ENCODE measurements at regions not wholly inside any gene's neighbourhood (a gene's known extent, or its start where the extent isn't known, plus 50 kb on each side); places are given as distances from the start of the nearest gene placed in this dataset.

DNA sequence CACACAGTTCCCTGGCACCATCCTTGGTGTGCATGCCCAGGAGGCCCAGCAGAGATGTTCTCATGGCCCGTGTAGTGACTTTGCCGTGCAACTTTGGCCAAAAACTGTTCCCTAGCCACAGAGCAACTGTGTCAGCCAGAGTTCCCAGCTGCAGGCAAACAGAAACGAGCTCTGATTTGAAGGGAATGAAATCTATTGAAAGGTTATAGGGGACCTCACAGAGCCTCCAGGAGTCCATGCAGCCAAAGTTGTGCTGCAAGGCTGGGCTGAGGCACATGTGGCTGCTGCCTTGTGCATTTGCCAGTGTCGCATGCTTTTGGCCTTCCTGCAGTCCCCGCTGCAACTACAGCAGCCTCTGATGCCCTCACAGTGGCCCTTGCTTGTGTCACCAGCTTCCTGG, 70.5 kb downstream of the PLXNA1 start (continued):
- TF ChIP-seq, protein P1, sequence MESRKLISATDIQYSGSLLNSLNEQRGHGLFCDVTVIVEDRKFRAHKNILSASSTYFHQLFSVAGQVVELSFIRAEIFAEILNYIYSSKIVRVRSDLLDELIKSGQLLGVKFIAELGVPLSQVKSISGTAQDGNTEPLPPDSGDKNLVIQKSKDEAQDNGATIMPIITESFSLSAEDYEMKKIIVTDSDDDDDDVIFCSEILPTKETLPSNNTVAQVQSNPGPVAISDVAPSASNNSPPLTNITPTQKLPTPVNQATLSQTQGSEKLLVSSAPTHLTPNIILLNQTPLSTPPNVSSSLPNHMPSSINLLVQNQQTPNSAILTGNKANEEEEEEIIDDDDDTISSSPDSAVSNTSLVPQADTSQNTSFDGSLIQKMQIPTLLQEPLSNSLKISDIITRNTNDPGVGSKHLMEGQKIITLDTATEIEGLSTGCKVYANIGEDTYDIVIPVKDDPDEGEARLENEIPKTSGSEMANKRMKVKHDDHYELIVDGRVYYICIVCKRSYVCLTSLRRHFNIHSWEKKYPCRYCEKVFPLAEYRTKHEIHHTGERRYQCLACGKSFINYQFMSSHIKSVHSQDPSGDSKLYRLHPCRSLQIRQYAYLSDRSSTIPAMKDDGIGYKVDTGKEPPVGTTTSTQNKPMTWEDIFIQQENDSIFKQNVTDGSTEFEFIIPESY (IDR thresholded peaks at IDR 0.05), result no peak
- TF ChIP-seq, protein P2, sequence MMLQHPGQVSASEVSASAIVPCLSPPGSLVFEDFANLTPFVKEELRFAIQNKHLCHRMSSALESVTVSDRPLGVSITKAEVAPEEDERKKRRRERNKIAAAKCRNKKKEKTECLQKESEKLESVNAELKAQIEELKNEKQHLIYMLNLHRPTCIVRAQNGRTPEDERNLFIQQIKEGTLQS (IDR thresholded peaks at IDR 0.05), result no peak
- TF ChIP-seq RXRA (IDR thresholded peaks at IDR 0.05) (no peak), NR2F2 (IDR thresholded peaks at IDR 0.05) (no peak), JUND (IDR thresholded peaks at IDR 0.05) (no peak), RAD21 (IDR thresholded peaks at IDR 0.05) (no peak), FOXA2 (IDR thresholded peaks at IDR 0.05) (no peak), EGR1 (IDR thresholded peaks at IDR 0.05; ENCODE audit: low read depth in 2 of 2) (no peak), TAF1 (conservative IDR thresholded peaks at IDR 0.05) (no peak), HNF4G (IDR thresholded peaks at IDR 0.05) (no peak)
- TF ChIP-seq, protein P3, sequence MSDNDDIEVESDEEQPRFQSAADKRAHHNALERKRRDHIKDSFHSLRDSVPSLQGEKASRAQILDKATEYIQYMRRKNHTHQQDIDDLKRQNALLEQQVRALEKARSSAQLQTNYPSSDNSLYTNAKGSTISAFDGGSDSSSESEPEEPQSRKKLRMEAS (IDR thresholded peaks at IDR 0.05), result no peak

DNA sequence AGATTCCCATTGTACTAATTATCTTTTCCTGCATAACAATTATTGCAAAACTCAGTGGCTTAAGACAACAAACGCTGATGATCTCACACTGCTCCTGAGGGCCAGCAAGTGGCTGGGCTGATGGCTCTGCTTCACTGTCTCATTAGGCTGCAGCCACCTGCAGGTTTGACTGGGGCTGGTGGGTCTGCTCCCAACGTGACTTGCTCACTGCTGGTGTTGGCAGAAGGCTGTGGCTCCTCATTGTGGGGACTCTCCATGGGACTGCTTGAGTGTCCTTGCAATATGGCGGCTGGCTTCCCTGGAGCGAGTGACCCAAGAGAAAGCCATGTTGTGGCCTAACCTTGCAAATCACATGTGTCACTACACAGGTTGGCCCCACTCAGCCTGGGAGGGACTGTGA, 71.1 kb downstream of the PLXNA1 start:
- no peak overlapping the region for H3K4me3 ChIP-seq (ENCODE audit: low read depth in 1 of 3, low read length in 3 of 3)
- 88% methylated on average over 4 of the region's 4 CpGs for WGBS
- no peaks in the 10 kb centered on the region for H3K27me3 ChIP-seq (ENCODE audit: control insufficient read depth in 4 of 4, insufficient read depth in 4 of 4, low read length in 3 of 4)
- DNase-seq (ENCODE audit: low spot score), result no peak
- H3K4me1 ChIP-seq (ENCODE audit: control insufficient read depth in 4 of 4, insufficient read depth in 4 of 4, low read length in 3 of 4), result no peaks in the 10 kb centered on the region
- TF ChIP-seq, protein P4, sequence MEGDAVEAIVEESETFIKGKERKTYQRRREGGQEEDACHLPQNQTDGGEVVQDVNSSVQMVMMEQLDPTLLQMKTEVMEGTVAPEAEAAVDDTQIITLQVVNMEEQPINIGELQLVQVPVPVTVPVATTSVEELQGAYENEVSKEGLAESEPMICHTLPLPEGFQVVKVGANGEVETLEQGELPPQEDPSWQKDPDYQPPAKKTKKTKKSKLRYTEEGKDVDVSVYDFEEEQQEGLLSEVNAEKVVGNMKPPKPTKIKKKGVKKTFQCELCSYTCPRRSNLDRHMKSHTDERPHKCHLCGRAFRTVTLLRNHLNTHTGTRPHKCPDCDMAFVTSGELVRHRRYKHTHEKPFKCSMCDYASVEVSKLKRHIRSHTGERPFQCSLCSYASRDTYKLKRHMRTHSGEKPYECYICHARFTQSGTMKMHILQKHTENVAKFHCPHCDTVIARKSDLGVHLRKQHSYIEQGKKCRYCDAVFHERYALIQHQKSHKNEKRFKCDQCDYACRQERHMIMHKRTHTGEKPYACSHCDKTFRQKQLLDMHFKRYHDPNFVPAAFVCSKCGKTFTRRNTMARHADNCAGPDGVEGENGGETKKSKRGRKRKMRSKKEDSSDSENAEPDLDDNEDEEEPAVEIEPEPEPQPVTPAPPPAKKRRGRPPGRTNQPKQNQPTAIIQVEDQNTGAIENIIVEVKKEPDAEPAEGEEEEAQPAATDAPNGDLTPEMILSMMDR (IDR thresholded peaks at IDR 0.05; ENCODE audit: low read depth, low read length, missing input control), result no peak
- TF ChIP-seq HNF4A (conservative IDR thresholded peaks at IDR 0.05), result no peak
- no peaks in the 10 kb centered on the region for H3K36me3 ChIP-seq (ENCODE audit: control insufficient read depth in 4 of 4, insufficient read depth in 3 of 4, low read depth in 1 of 4, low read length in 3 of 4)
- H3K9me3 ChIP-seq (ENCODE audit: control insufficient read depth in 4 of 4, low read length in 3 of 4), result peaks cover 4 to 16% (median 10%) of the 10 kb centered on the region in 4 donors
- no peak overlapping the region for H3K27ac ChIP-seq (ENCODE audit: low read depth in 1 of 2, low read length in 2 of 2)
- no peak overlapping the region for H3K9ac ChIP-seq (ENCODE audit: low read depth in 1 of 2, low read length in 2 of 2)

DNA sequence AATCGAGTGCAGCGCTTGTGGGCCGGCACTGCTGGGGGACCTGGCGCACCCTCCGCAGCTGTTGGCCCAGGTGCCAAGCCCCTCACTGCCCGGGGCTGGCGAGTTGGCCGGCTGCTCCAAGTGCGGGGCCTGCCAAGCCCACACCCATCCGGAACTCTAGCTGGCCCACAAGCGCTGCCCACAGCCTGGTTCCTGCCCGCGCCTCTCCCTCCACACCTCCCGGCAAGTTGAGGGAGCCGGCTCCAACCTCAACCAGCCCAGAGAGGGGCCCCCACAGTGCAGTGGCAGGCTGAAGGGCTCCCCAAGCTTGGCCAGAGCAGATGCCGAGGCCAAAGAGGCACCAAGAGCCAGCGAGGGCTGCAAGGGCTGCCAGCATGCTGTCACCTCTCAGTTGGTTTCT, 73.4 kb downstream of the PLXNA1 start:
- H3K4me3 ChIP-seq (ENCODE audit: low read depth in 1 of 3, low read length in 3 of 3), result no peak overlapping the region
- no peaks in the 10 kb centered on the region for H3K4me1 ChIP-seq (ENCODE audit: control insufficient read depth in 4 of 4, insufficient read depth in 4 of 4, low read length in 3 of 4)
- no peak overlapping the region for H3K9ac ChIP-seq (ENCODE audit: low read depth in 1 of 2, low read length in 2 of 2)
- peaks cover 6 to 17% (median 7%) of the 10 kb centered on the region in 4 donors for H3K9me3 ChIP-seq (ENCODE audit: control insufficient read depth in 4 of 4, low read length in 3 of 4)
- peaks cover 0 to 3% (median 0%) of the 10 kb centered on the region in 4 donors for H3K27me3 ChIP-seq (ENCODE audit: control insufficient read depth in 4 of 4, insufficient read depth in 4 of 4, low read length in 3 of 4)
- H3K27ac ChIP-seq (ENCODE audit: low read depth in 1 of 2, low read length in 2 of 2), result no peak overlapping the region
- no peaks in the 10 kb centered on the region for H3K36me3 ChIP-seq (ENCODE audit: control insufficient read depth in 4 of 4, insufficient read depth in 3 of 4, low read depth in 1 of 4, low read length in 3 of 4)
- 88% methylated on average over 17 of the region's 17 CpGs for WGBS
- TF ChIP-seq HNF4G (IDR thresholded peaks at IDR 0.05), result no peak
- no peak for DNase-seq (ENCODE audit: low spot score)

DNA sequence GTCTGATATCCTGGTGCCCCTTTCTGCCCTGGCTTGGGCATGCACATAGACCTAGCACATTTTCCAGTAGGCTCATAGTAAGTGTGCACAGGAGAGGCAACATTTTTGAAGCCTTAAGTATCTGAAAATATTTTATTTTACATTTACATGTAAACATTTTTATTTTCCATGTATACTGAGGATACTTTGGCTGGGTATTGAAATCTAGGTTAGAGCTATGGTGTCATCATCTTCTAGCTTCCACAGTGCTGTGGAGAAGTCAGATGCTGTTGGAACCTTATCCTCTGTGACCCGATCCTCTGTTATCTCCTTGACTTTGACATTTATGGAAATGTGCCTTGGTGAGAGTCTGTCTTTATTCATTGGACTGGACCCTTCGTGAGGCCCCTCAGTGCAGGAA, 74.1 kb downstream of the PLXNA1 start:
- no peak overlapping the region for H3K4me3 ChIP-seq (ENCODE audit: low read depth in 1 of 3, low read length in 3 of 3)
- no peak overlapping the region for H3K9ac ChIP-seq (ENCODE audit: low read depth in 1 of 2, low read length in 2 of 2)
- H3K9me3 ChIP-seq (ENCODE audit: control insufficient read depth in 4 of 4, low read length in 3 of 4), result peaks cover 6 to 17% (median 7%) of the 10 kb centered on the region in 4 donors
- 79% methylated on average over 2 of the region's 2 CpGs for WGBS
- H3K27ac ChIP-seq (ENCODE audit: low read depth in 1 of 2, low read length in 2 of 2), result no peak overlapping the region
- no peaks in the 10 kb centered on the region for H3K36me3 ChIP-seq (ENCODE audit: control insufficient read depth in 4 of 4, insufficient read depth in 3 of 4, low read depth in 1 of 4, low read length in 3 of 4)
- no peak for DNase-seq (ENCODE audit: low spot score)
- H3K27me3 ChIP-seq (ENCODE audit: control insufficient read depth in 4 of 4, insufficient read depth in 4 of 4, low read length in 3 of 4), result peaks cover 0 to 3% (median 1%) of the 10 kb centered on the region in 4 donors
- no peaks in the 10 kb centered on the region for H3K4me1 ChIP-seq (ENCODE audit: control insufficient read depth in 4 of 4, insufficient read depth in 4 of 4, low read length in 3 of 4)
- TF ChIP-seq FOXA1 (IDR thresholded peaks at IDR 0.05) (no peak), YY1 (IDR thresholded peaks at IDR 0.05) (no peak), SP1 (IDR thresholded peaks at IDR 0.05) (no peak), RAD21 (IDR thresholded peaks at IDR 0.05) (no peak), EGR1 (IDR thresholded peaks at IDR 0.05; ENCODE audit: low read depth in 2 of 2) (no peak)
- TF ChIP-seq, protein P5, sequence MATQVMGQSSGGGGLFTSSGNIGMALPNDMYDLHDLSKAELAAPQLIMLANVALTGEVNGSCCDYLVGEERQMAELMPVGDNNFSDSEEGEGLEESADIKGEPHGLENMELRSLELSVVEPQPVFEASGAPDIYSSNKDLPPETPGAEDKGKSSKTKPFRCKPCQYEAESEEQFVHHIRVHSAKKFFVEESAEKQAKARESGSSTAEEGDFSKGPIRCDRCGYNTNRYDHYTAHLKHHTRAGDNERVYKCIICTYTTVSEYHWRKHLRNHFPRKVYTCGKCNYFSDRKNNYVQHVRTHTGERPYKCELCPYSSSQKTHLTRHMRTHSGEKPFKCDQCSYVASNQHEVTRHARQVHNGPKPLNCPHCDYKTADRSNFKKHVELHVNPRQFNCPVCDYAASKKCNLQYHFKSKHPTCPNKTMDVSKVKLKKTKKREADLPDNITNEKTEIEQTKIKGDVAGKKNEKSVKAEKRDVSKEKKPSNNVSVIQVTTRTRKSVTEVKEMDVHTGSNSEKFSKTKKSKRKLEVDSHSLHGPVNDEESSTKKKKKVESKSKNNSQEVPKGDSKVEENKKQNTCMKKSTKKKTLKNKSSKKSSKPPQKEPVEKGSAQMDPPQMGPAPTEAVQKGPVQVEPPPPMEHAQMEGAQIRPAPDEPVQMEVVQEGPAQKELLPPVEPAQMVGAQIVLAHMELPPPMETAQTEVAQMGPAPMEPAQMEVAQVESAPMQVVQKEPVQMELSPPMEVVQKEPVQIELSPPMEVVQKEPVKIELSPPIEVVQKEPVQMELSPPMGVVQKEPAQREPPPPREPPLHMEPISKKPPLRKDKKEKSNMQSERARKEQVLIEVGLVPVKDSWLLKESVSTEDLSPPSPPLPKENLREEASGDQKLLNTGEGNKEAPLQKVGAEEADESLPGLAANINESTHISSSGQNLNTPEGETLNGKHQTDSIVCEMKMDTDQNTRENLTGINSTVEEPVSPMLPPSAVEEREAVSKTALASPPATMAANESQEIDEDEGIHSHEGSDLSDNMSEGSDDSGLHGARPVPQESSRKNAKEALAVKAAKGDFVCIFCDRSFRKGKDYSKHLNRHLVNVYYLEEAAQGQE (IDR thresholded peaks at IDR 0.05), result no peak
- TF ChIP-seq, protein P2 (IDR thresholded peaks at IDR 0.05), result no peak
- TF ChIP-seq, protein P4 (IDR thresholded peaks at IDR 0.05; ENCODE audit: low read depth, low read length, missing input control), result no peak
